Upper lobe of left lung (tissue), 4 donors: ENCODE measurements at regions not wholly inside any gene's neighbourhood (a gene's known extent, or its start where the extent isn't known, plus 50 kb on each side); places are given as distances from the start of the nearest gene placed in this dataset.
"Not testable (repeated sequence)": the region's sequence is repeated elsewhere in the genome, so short reads cannot be mapped to it uniquely, and the experiment has no call there.

Source experiments
- POLR2A ChIP-seq, 4 donors: fragments of 450-650 bp; IDR thresholded peaks; one replicate each; pipeline ENCODE4 v1.5.1; 2016 to 2017; ENCODE audit warnings: antibody characterized with exemption in 4 of 4, mild to moderate bottlenecking in 2 of 4
- TF ChIP-seq, protein P1 (sequence below), 6 experiments: fragments of 450-650 bp in 4 of 6; fragments of 200-600 bp in 2 of 6; sonication (generic) in 2 of 6; IDR thresholded peaks; one replicate each; pipeline ENCODE4 v1.5.1; 2016 to 2019; ENCODE audit warnings: antibody characterized with exemption in 6 of 6

DNA sequence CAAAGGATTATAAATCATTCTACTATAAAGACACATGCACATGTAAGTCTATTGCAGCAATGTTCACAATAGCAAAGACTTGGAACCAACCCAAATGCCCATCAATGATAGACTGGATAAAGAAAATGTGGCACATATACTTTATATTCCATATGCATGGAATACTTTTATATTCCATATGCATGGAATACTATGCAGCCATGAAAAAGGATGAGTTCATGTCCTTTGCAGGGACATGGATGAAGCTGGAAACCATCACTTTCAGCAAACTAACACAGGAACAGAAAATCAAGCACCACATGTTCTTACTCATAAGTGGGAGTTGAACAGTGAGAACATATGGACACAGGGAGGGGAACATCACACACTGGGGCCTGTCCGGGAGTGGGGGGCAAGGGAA lies 130.3 kb upstream of the RSPO3 start:
- not testable (repeated sequence) for TF ChIP-seq POLR2A (IDR thresholded peaks at IDR 0.05)
- TF ChIP-seq, protein P1, sequence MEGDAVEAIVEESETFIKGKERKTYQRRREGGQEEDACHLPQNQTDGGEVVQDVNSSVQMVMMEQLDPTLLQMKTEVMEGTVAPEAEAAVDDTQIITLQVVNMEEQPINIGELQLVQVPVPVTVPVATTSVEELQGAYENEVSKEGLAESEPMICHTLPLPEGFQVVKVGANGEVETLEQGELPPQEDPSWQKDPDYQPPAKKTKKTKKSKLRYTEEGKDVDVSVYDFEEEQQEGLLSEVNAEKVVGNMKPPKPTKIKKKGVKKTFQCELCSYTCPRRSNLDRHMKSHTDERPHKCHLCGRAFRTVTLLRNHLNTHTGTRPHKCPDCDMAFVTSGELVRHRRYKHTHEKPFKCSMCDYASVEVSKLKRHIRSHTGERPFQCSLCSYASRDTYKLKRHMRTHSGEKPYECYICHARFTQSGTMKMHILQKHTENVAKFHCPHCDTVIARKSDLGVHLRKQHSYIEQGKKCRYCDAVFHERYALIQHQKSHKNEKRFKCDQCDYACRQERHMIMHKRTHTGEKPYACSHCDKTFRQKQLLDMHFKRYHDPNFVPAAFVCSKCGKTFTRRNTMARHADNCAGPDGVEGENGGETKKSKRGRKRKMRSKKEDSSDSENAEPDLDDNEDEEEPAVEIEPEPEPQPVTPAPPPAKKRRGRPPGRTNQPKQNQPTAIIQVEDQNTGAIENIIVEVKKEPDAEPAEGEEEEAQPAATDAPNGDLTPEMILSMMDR (IDR thresholded peaks at IDR 0.05): not testable (repeated sequence)
